Neural crest cell (in vitro differentiated cells): ENCODE measurements at regions not wholly inside any gene's neighbourhood (a gene's known extent, or its start where the extent isn't known, plus 50 kb on each side); places are given as distances from the start of the nearest gene placed in this dataset.

Experiments used
- DNase-seq: peaks from one replicate; pipeline ENCODE4 v3.0.0; 2021; ENCODE audit warnings: low read depth, mixed read lengths, low spot score
- H3K27ac Mint-ChIP-seq: one replicate; pipeline ENCODE4 v1.8.0; 2021; ENCODE audit warnings: mild to moderate bottlenecking, mixed read lengths; ENCODE audit not compliant: unreplicated experiment
- H3K27me3 Mint-ChIP-seq: 2 replicates; pipeline ENCODE4 v1.8.0; 2021; ENCODE audit warnings: low read depth, mild to moderate bottlenecking, mixed read lengths
- H3K36me3 Mint-ChIP-seq: 2 replicates; pipeline ENCODE4 v1.8.0; 2021; ENCODE audit warnings: low read depth, mild to moderate bottlenecking, mixed read lengths
- H3K4me1 Mint-ChIP-seq: 2 replicates; pipeline ENCODE4 v1.8.0; 2021; ENCODE audit warnings: mixed read lengths
- H3K4me3 Mint-ChIP-seq: one replicate; pipeline ENCODE4 v1.8.0; 2021; ENCODE audit warnings: mild to moderate bottlenecking, mixed read lengths
- H3K9me3 Mint-ChIP-seq: 2 replicates; pipeline ENCODE4 v1.8.0; 2021; ENCODE audit warnings: mixed read lengths
- TF ChIP-seq, protein P1 (sequence below): fragments of 200-600 bp; sonication (generic); conservative IDR thresholded peaks from 2 replicates; pipeline ENCODE4 v1.5.0; 2021; ENCODE audit warnings: antibody characterized with exemption, mild to moderate bottlenecking

DNA sequence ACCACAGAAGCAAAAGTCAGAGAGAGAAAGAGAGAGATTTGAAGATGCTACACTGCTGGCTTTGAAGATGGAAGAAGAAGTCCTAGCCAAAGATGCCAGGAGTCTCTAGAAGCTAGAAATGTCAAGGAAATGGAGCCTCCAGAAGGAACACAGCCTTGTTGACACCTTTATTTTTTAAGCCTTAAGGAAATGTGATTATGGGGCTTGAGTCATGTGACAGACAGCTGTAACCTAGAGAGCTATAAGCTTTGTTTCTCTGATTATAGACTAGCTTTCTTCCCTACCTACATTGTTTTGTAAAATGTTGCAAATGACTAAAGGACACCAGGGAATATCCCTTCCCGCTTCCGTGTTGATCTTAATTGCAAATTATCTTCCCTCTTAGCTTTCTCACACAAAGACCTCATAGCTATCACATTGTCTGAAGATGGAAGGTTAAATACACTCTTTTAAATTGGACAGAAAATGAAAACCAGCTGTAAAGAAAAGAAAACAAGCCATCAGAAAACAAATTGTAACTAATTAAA lies 199.9 kb downstream of the ARHGAP12 start:
- H3K4me1 Mint-ChIP-seq = peaks cover 20% of the 10 kb centered on the region
- H3K9me3 Mint-ChIP-seq = peaks cover 13% of the 10 kb centered on the region
- TF ChIP-seq, protein P1, sequence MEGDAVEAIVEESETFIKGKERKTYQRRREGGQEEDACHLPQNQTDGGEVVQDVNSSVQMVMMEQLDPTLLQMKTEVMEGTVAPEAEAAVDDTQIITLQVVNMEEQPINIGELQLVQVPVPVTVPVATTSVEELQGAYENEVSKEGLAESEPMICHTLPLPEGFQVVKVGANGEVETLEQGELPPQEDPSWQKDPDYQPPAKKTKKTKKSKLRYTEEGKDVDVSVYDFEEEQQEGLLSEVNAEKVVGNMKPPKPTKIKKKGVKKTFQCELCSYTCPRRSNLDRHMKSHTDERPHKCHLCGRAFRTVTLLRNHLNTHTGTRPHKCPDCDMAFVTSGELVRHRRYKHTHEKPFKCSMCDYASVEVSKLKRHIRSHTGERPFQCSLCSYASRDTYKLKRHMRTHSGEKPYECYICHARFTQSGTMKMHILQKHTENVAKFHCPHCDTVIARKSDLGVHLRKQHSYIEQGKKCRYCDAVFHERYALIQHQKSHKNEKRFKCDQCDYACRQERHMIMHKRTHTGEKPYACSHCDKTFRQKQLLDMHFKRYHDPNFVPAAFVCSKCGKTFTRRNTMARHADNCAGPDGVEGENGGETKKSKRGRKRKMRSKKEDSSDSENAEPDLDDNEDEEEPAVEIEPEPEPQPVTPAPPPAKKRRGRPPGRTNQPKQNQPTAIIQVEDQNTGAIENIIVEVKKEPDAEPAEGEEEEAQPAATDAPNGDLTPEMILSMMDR = no peak
- H3K27me3 Mint-ChIP-seq = no peaks in the 10 kb centered on the region
- peaks cover 12% of the 10 kb centered on the region for H3K36me3 Mint-ChIP-seq
- DNase-seq = no peak
- H3K27ac Mint-ChIP-seq = peak overlapping the region; percentile 52
- no peak overlapping the region for H3K4me3 Mint-ChIP-seq

DNA sequence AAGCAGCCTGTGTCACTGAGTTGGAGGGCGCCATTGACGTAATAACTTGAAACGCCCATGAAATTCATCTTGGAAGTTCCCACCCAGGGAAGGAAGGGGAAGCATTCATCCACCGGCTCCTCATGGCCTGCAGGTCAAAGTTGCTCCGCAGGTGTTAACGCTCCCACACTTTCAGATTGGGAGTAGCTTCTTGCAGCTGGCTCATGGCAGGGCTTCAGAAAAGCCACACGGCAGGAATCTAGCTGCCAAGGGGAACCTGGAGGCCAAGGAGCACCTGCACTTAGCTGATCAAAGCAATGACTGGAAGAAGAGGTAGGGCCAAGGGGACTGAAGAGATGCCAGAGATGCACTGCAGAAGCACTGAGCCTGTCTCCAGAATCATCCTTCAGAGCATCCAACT lies 203.2 kb downstream of the ARHGAP12 start:
- H3K4me1 Mint-ChIP-seq = peaks cover 24% of the 10 kb centered on the region
- H3K36me3 Mint-ChIP-seq = peaks cover 16% of the 10 kb centered on the region
- H3K27me3 Mint-ChIP-seq = no peaks in the 10 kb centered on the region
- no peak for DNase-seq
- H3K27ac Mint-ChIP-seq = no peak overlapping the region
- H3K4me3 Mint-ChIP-seq = no peak overlapping the region
- peaks cover 13% of the 10 kb centered on the region for H3K9me3 Mint-ChIP-seq
- TF ChIP-seq, protein P1 = no peak

DNA sequence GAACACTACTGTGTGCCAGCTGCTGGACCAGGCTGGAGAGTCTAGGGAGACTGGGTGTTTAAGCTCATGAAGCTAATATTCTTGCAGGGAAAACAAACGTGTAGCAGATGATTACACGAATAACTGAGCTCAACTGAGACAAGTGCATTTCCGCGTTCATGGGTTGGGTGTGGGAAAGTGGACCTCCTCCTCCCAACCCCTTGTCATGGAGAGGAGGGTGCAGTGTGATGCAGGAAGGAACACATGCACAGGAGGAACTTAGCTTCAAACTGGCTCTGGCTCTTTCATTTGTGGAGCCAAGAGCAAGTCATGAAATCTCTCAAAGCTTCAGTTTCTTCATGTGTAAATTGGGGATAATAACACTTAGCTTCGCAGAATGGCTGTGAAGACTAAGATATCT lies 204.3 kb downstream of the ARHGAP12 start:
- peaks cover 13% of the 10 kb centered on the region for H3K9me3 Mint-ChIP-seq
- H3K27ac Mint-ChIP-seq = no peak overlapping the region
- H3K27me3 Mint-ChIP-seq = no peaks in the 10 kb centered on the region
- peaks cover 16% of the 10 kb centered on the region for H3K36me3 Mint-ChIP-seq
- H3K4me3 Mint-ChIP-seq = no peak overlapping the region
- peaks cover 22% of the 10 kb centered on the region for H3K4me1 Mint-ChIP-seq
- DNase-seq = no peak
- TF ChIP-seq, protein P1 = no peak

DNA sequence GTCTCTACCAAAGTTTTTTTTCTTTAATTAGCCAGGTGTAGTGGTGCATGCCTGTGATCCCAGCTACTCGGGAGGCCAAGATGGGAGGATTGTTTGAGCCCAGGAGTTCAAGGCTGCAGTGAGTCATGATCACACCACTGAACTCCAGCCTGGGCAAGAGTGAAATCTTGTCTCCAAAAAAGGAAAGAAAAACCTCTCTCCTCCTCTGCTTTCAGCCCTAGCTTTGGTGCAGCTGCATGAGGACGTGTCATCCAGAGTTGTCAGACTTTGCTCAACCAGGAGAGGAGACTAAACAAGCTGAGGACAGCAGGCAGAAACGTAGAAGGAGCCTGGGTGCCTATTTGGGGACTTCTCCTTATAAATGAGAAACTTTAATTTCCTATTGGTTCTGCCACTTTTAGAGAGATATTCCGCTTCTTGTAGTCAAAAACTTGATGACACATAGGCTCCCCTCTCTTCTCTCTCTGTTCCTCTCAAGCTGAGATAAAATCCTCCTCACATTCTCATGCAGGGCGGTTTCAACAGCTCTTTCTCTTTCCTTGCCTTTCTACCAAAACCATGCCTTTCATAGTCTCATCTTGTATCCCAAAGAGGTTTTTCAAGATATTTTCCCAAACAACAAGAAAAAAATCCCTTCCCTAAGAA lies 205.4 kb downstream of the ARHGAP12 start:
- TF ChIP-seq, protein P1 = no peak
- H3K27ac Mint-ChIP-seq = no peak overlapping the region
- H3K27me3 Mint-ChIP-seq = no peaks in the 10 kb centered on the region
- peaks cover 9% of the 10 kb centered on the region for H3K36me3 Mint-ChIP-seq
- peaks cover 7% of the 10 kb centered on the region for H3K9me3 Mint-ChIP-seq
- DNase-seq = no peak
- peaks cover 12% of the 10 kb centered on the region for H3K4me1 Mint-ChIP-seq
- H3K4me3 Mint-ChIP-seq = no peak overlapping the region

DNA sequence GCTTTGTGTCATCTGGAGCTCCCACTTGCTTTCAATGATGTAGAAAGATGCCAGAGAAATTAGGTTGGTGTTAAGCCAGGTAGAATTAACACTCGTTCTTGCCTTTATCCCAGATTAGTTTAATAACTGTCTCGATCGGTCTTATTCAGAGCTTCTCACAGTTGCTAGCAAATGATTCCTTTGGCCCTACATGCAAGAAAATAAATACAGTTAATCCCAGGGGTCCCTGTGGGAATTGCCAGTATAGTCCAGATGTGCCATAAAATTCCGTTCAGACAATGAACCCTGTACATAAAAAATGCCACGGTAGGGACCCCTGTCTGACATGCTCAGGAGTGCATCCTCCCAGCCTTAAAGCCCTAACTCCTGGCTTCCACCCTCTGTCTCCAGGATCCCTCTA lies 207.5 kb downstream of the ARHGAP12 start:
- TF ChIP-seq, protein P1 = no peak
- H3K9me3 Mint-ChIP-seq = peaks cover 5% of the 10 kb centered on the region
- no peaks in the 10 kb centered on the region for H3K27me3 Mint-ChIP-seq
- H3K4me1 Mint-ChIP-seq = peaks cover 12% of the 10 kb centered on the region
- DNase-seq = no peak
- no peak overlapping the region for H3K27ac Mint-ChIP-seq
- H3K36me3 Mint-ChIP-seq = peaks cover 16% of the 10 kb centered on the region
- H3K4me3 Mint-ChIP-seq = no peak overlapping the region
